ENCODE measurements at regions not wholly inside any gene's neighbourhood (a gene's known extent, or its start where the extent isn't known, plus 50 kb on each side); places are given as distances from the start of the nearest gene placed in this dataset.

GRCh38 chr12:125259178-125259867 is 194.1 kb downstream of the AACS start:
- no peak overlapping the region for H3K27ac ChIP-seq (ENCODE audit: insufficient read length, low read depth, low read length)
- H3K9me3 ChIP-seq (ENCODE audit: control insufficient read depth, low read depth, low read length), result peaks cover 4% of the 10 kb centered on the region
- no peaks in the 10 kb centered on the region; the same call in 1 of the 2 replicates for H3K79me2 ChIP-seq (ENCODE audit: insufficient read depth, low read length)
- peaks cover 7% of the 10 kb centered on the region for H3K79me1 ChIP-seq (ENCODE audit: insufficient read depth, low read depth, low read length, poor library complexity, severe bottlenecking)
- H3K36me3 Mint-ChIP-seq (ENCODE audit: insufficient read depth in 1 of 3, low read depth in 3 of 3), result peaks cover 4 to 46% (median 25%) of the 10 kb centered on the region in 3 experiments; a peak in 6 of 7 replicates
- H2BK15ac ChIP-seq (ENCODE audit: low read depth, low read length), result no peak overlapping the region
- no peak overlapping the region for H3K18ac ChIP-seq (ENCODE audit: insufficient read length, low read depth, low read length)
- H3K23ac ChIP-seq (ENCODE audit: insufficient read length, low read depth, low read length), result no peak overlapping the region
- peaks cover 15% of the 10 kb centered on the region in 2 experiments for H3K4me1 Mint-ChIP-seq
- no peak overlapping the region for H3T11ph ChIP-seq (ENCODE audit: low read length)
- no peak overlapping the region for H4K91ac ChIP-seq (ENCODE audit: insufficient read length, low read depth, low read length)
- H3K23me2 ChIP-seq (ENCODE audit: insufficient read length, low read depth, low read length, poor library complexity, severe bottlenecking), result no peaks in the 10 kb centered on the region
- no peak overlapping the region for H3K4me2 ChIP-seq (ENCODE audit: insufficient read depth, insufficient read length, low read length)
- H3K4ac ChIP-seq (ENCODE audit: low read depth, low read length), result no peak overlapping the region
- no peak overlapping the region for H4K5ac ChIP-seq (ENCODE audit: insufficient read length, low read depth, low read length)
- no peak overlapping the region for H2BK20ac ChIP-seq (ENCODE audit: low read depth, low read length, poor library complexity, severe bottlenecking)
- no peaks in the 10 kb centered on the region for H4K20me1 ChIP-seq (ENCODE audit: control insufficient read depth, insufficient read depth, insufficient read length)
- peaks cover 12% of the 10 kb centered on the region for H3K27me3 Mint-ChIP-seq (ENCODE audit: low read depth)
- H2AK5ac ChIP-seq (ENCODE audit: insufficient read length, low read length), result no peak overlapping the region
- no CpG with 5 or more reads among the region's 15 CpGs for WGBS (ENCODE audit: extremely low coverage, insufficient read length, low lambda C conversion rate)
- H4K8ac ChIP-seq (replicated peaks; ENCODE audit: insufficient read length, low read depth, low read length), result no peak overlapping the region
- H2AFZ ChIP-seq (ENCODE audit: low read length), result no peak overlapping the region
- H3K4me1 ChIP-seq (ENCODE audit: insufficient read depth, low read length), result peaks cover 2% of the 10 kb centered on the region; the same call in 1 of the 2 replicates
- no peak overlapping the region for H2BK12ac ChIP-seq (ENCODE audit: insufficient read length, low read depth, low read length)
- no peak overlapping the region for H3K14ac ChIP-seq (ENCODE audit: insufficient read depth, low read length)
- TF ChIP-seq CTCF (conservative IDR thresholded peaks at IDR 0.05), result no peak
- H3K56ac ChIP-seq (ENCODE audit: insufficient read length, low read depth, low read length), result no peak overlapping the region
- no peaks in the 10 kb centered on the region for H3K27me3 ChIP-seq (ENCODE audit: insufficient read depth, low read length)
- no peak overlapping the region for H2BK120ac ChIP-seq (ENCODE audit: low read depth, low read length, poor library complexity, severe bottlenecking)
- 0 out of 7 replicates have a peak overlapping the region, but pooled peaks of 1 of the 3 experiments have one; percentile 5 for H3K27ac Mint-ChIP-seq
- H2BK5ac ChIP-seq (ENCODE audit: insufficient read length, low read length), result no peak overlapping the region
- H3K9me3 Mint-ChIP-seq, result peaks cover 13% of the 10 kb centered on the region in 2 experiments
- no peak for DNase-seq
- no peak overlapping the region for H3K9ac ChIP-seq (ENCODE audit: extremely low read depth, insufficient read length, low read length)
- no peak overlapping the region for H3K4me3 Mint-ChIP-seq

Data from H9 (cell line).